Activated naive CD8-positive, alpha-beta T cell treated with anti-CD3 and anti-CD28 coated beads, Interleukin-2, amount 10 ng/mL, durations not matched to agents 7 days and 5 days (primary cell): ENCODE measurements at regions not wholly inside any gene's neighbourhood (a gene's known extent, or its start where the extent isn't known, plus 50 kb on each side); places are given as distances from the start of the nearest gene placed in this dataset.

ENCODE experiments used
- ATAC-seq: fragments of 150-1000 bp; cut with Tn5 transposase; one replicate; pipeline ENCODE4 v1.10.0; 2021; ENCODE audit warnings: low read depth, moderate library complexity
- POLR2A ChIA-PET: fragments of 350-600 bp; sonication (Branson Sonifier 250); formaldehyde crosslinking; loops from one replicate; lab custom pipeline; 2021; ENCODE audit warnings: antibody characterized with exemption; lab: Charles Lee
- DNase-seq: peaks from one replicate; pipeline ENCODE4 v3.0.0; 2021
- H3K27ac Mint-ChIP-seq: one replicate; pipeline ENCODE4 v1.8.0; 2022; ENCODE audit warnings: mild to moderate bottlenecking, mixed read lengths
- H3K27me3 Mint-ChIP-seq: one replicate; pipeline ENCODE4 v1.8.0; 2022; ENCODE audit warnings: mild to moderate bottlenecking, moderate library complexity, mixed read lengths
- H3K36me3 Mint-ChIP-seq: one replicate; pipeline ENCODE4 v1.8.0; 2021; ENCODE audit warnings: mild to moderate bottlenecking, mixed read lengths
- H3K4me1 Mint-ChIP-seq: one replicate; pipeline ENCODE4 v1.8.0; 2021; ENCODE audit warnings: mixed read lengths
- H3K4me3 Mint-ChIP-seq: one replicate; pipeline ENCODE4 v1.8.0; 2022; ENCODE audit warnings: mild to moderate bottlenecking, moderate library complexity, mixed read lengths
- H3K9me3 Mint-ChIP-seq: one replicate; pipeline ENCODE4 v1.8.0; 2021; ENCODE audit warnings: mixed read lengths

DNA sequence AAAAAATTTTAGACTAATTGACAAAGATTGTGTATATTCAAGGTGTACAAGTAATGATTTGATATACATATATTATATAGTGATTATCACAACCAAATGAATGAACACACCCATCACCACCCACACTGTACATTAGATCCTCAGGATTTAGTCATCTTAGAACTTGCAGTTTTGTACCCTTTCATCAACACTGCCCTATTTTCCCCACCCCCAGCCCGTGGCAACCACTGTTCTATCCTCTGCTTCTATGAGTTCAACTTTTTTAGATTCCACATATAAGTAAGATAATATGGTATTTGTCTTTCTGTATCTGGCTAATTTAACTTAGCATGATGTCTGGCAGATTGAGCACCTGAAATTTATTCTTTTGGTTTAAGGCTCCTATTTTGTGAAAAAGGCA lies 173.6 kb downstream of the IER5 start:
- no peaks in the 10 kb centered on the region for H3K4me1 Mint-ChIP-seq
- POLR2A ChIA-PET, result no interaction called here
- no peaks in the 10 kb centered on the region for H3K36me3 Mint-ChIP-seq
- H3K27me3 Mint-ChIP-seq, result peaks cover 12% of the 10 kb centered on the region
- H3K9me3 Mint-ChIP-seq, result peaks cover 2% of the 10 kb centered on the region
- ATAC-seq (no peak), DNase-seq (no peak)
- no peak overlapping the region for H3K27ac Mint-ChIP-seq
- no peak overlapping the region for H3K4me3 Mint-ChIP-seq

DNA sequence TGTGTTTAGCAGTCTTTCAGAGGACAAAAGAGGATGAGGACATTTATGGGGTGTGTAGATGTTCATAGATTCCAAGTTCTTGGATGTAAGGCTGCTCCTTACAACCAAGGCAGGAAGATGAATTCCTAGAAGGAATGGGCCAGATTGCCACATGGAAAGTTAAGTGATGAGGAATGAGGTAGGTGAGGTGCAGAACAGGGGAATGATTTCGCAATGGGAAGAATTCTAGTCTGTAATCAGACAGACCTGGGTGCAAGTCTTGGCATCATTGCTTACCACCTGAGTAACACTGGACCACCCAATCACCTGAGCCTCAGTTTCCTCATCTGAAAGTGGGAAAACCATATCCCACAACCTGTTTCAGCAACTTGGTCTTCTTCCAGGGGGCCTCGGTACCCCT lies 174.9 kb downstream of the IER5 start:
- Mint-ChIP-seq H3K9me3 (peaks cover 6% of the 10 kb centered on the region), H3K4me1 (no peaks in the 10 kb centered on the region), H3K27ac (no peak overlapping the region), H3K4me3 (no peak overlapping the region), H3K27me3 (peaks cover 16% of the 10 kb centered on the region), H3K36me3 (no peaks in the 10 kb centered on the region)
- POLR2A ChIA-PET, result no interaction called here
- DNase-seq (no peak), ATAC-seq (no peak)

DNA sequence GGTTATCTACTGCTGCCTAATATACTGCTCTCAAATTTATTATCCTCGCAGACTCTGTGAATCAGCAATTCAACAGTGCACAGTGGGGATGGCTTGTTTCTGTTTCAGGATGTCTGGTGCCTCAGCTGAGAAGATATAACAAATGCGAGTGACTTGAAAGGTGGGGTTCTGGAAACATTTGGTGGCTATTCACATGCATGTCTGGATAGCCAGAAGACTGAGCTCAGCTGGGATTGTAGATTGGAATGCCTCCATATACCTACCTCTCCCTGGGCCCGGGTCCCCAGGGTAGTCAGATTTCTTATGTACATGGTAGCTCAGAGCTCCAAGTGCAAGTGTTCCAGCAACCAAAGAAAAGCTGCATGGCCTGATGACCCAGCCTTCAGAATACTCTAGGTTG lies 176.3 kb downstream of the IER5 start:
- ATAC-seq (no peak), DNase-seq (no peak)
- H3K36me3 Mint-ChIP-seq, result no peaks in the 10 kb centered on the region
- POLR2A ChIA-PET, result no interaction called here
- H3K27ac Mint-ChIP-seq, result no peak overlapping the region
- peaks cover 6% of the 10 kb centered on the region for H3K9me3 Mint-ChIP-seq
- peaks cover 15% of the 10 kb centered on the region for H3K27me3 Mint-ChIP-seq
- no peak overlapping the region for H3K4me3 Mint-ChIP-seq
- no peaks in the 10 kb centered on the region for H3K4me1 Mint-ChIP-seq

DNA sequence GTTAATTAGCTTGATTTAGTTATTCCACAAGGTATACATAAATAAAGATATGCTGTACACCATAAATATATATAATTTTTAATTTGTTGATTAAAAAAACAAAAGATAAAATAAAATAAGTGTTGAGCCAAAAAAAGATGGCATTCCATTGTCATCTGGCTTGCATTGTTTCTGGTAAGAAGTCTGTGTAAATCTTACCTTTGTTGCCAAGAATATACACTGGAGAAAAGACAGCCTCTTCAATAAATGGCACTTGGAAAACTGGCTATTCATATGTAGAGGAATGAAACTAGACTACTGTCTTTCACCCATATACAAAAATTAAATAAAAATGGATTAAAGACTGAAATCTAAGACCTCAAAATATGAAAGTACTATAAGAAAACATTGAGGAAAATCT lies 196.5 kb downstream of the IER5 start:
- peaks cover 21% of the 10 kb centered on the region for H3K9me3 Mint-ChIP-seq
- H3K4me1 Mint-ChIP-seq, result no peaks in the 10 kb centered on the region
- POLR2A ChIA-PET, result no interaction called here
- ATAC-seq, result no peak
- no peak overlapping the region for H3K4me3 Mint-ChIP-seq
- H3K27ac Mint-ChIP-seq, result no peak overlapping the region
- H3K27me3 Mint-ChIP-seq, result peaks cover 12% of the 10 kb centered on the region
- no peaks in the 10 kb centered on the region for H3K36me3 Mint-ChIP-seq
- DNase-seq, result no peak

DNA sequence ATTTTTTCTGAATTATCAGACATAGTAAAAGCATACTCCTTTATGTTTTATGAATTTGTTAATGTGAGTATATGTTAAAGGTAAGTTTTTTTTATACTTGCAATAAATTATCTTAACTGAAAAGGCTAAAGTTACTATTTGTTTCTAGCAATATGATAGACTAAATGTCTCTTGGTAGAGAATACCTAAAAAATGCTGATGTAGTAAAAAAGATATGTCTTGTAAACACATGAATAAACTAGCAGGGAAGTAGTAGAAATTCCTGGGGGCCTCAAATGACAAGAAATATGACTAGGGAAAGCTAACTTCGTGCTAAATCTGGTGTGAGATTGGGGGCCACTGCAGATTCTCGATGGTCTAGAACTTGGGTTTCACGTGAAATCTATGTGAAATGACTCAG lies 188.1 kb upstream of the CACNA1E start:
- POLR2A ChIA-PET, result no interaction called here
- H3K9me3 Mint-ChIP-seq, result no peaks in the 10 kb centered on the region
- H3K4me1 Mint-ChIP-seq, result no peaks in the 10 kb centered on the region
- no peak for DNase-seq
- H3K4me3 Mint-ChIP-seq, result no peak overlapping the region
- no peak for ATAC-seq
- peaks cover 2% of the 10 kb centered on the region for H3K36me3 Mint-ChIP-seq
- H3K27me3 Mint-ChIP-seq, result peaks cover 14% of the 10 kb centered on the region
- H3K27ac Mint-ChIP-seq, result no peak overlapping the region

DNA sequence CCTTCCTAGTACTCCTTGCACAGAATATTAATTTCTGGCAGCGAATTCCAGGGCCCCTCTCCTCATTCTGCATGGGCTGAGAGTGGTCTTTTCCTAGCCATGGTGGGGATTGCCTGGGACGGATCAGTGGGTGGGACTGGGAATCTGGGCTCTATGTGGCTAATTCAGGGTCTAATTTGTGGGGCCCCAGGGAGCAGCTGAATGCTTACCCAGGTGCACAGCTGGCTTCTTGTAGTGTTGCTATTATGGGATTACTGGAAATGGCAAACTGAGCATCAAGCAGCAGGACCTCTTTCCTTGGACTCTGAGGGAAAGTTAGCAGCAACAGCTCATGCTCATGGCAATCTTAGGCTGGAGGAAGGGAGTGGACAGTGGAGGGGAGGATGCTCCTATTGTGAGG lies 187.1 kb upstream of the CACNA1E start:
- POLR2A ChIA-PET, result no interaction called here
- ATAC-seq, result no peak
- Mint-ChIP-seq H3K9me3 (no peaks in the 10 kb centered on the region), H3K36me3 (peaks cover 2% of the 10 kb centered on the region), H3K4me3 (no peak overlapping the region), H3K27me3 (peaks cover 14% of the 10 kb centered on the region), H3K27ac (peak overlapping the region; percentile 22), H3K4me1 (no peaks in the 10 kb centered on the region)
- DNase-seq, result no peak

DNA sequence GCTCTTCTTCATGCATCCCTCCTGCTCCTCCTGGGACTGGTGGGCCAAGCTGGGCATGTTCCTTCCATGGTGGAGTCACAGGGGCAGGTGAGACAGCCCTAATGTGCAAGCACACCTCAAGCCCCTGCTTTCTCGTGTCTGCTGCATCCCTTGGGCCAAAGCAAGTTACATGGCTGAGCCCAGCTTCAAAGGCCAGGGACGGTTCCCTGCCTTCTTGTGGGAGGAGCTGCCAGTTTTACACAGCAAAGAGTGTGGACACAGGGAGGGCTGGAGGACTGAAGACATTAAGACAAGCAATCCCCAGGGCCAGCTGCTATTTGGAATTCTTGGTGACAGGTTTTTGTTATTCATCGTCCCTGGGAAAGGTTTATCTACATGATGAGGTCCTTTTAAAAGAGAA lies 175.2 kb upstream of the CACNA1E start:
- Mint-ChIP-seq H3K4me1 (no peaks in the 10 kb centered on the region), H3K27me3 (peaks cover 21% of the 10 kb centered on the region), H3K27ac (no peak overlapping the region), H3K36me3 (no peaks in the 10 kb centered on the region), H3K9me3 (no peaks in the 10 kb centered on the region), H3K4me3 (no peak overlapping the region)
- no peak for ATAC-seq
- DNase-seq, result no peak
- POLR2A ChIA-PET, result no interaction called here

DNA sequence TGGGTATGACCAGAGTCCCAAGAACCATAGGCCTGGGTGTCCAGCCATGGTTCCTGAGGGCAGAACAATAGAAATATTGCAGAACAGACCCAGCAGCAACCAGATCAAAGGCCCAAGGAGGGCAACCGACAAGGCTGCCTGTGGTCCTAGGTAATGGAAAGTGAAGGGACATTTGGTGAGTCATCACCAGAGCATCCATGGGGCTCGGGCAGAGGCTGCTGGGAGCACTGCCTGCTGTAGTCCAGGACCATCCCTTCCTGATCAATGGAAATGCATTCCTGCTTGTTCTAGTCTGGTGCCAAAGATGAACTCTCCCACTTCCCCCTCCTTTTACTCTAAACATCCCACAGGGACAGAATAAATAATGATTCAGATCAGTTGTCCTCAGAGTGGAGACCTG lies 172.8 kb upstream of the CACNA1E start:
- Mint-ChIP-seq H3K4me3 (no peak overlapping the region), H3K9me3 (no peaks in the 10 kb centered on the region), H3K27me3 (peaks cover 30% of the 10 kb centered on the region), H3K27ac (no peak overlapping the region), H3K36me3 (peaks cover 2% of the 10 kb centered on the region), H3K4me1 (peaks cover 9% of the 10 kb centered on the region)
- ATAC-seq (no peak), DNase-seq (no peak)
- POLR2A ChIA-PET, result no interaction called here

DNA sequence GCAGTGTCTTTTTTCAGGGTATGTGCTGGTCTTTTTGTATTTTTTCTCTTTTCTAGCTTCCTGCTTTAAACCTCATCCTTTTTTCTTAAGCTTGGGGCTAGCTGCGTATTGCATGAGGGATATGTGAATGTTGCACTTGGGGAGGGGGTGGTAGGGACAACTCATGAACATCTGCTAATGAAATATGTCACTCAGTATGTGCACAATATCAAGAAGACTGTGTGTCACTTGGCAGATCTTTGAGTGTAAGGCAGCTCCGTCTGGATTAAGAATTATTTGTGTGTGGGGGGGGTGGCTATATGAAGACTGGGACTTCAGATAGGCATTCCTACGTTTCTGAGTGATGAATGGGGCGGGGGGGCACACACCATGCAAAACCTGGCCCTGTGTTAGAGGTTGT lies 170.4 kb upstream of the CACNA1E start:
- no peak for DNase-seq
- peaks cover 15% of the 10 kb centered on the region for H3K4me1 Mint-ChIP-seq
- ATAC-seq, result no peak
- H3K9me3 Mint-ChIP-seq, result no peaks in the 10 kb centered on the region
- POLR2A ChIA-PET, result no interaction called here
- peaks cover 2% of the 10 kb centered on the region for H3K36me3 Mint-ChIP-seq
- H3K27me3 Mint-ChIP-seq, result peaks cover 53% of the 10 kb centered on the region
- no peak overlapping the region for H3K4me3 Mint-ChIP-seq
- no peak overlapping the region for H3K27ac Mint-ChIP-seq

DNA sequence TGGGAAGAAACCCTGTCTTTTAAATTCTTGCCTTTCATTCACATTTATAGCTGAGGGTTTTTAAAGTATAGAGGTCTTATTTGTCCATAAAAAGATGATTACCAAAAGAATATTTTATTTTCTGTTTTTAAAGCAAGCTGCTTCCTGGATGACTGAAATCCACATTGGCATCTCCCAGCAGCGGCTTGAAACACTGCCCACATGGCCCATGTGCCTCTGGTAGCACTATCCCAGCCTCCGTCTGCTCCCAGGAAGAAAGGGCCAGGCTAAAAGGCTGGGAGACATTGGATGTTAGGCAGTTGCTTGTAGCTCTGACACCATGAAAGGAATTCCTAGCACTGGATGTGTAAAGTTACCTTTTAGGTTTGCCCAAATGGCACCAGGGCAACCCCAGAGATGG lies 169.9 kb upstream of the CACNA1E start:
- no peak for DNase-seq
- H3K4me3 Mint-ChIP-seq, result no peak overlapping the region
- ATAC-seq, result no peak
- peaks cover 2% of the 10 kb centered on the region for H3K36me3 Mint-ChIP-seq
- peaks cover 17% of the 10 kb centered on the region for H3K4me1 Mint-ChIP-seq
- H3K9me3 Mint-ChIP-seq, result no peaks in the 10 kb centered on the region
- no peak overlapping the region for H3K27ac Mint-ChIP-seq
- POLR2A ChIA-PET, result no interaction called here
- H3K27me3 Mint-ChIP-seq, result peaks cover 56% of the 10 kb centered on the region

DNA sequence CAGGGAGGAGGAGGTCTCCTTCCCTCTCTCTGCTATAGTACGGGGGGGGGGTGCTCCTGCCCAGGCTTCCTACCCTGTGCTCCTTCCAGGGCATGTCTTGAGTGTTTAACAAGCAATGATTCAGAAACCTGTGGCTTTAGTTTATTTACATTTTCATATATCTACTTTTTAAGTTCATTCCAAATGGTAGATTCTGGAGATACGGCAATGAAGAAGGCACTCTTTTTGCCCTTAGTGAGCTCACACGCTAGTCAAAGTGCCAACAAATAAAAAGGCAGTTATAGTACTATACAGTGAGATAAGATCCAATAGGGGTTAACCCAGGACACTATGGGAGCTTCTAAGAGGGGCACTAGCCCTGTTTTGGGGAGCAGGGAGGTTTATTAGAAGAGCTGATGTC lies 169.3 kb upstream of the CACNA1E start:
- H3K27ac Mint-ChIP-seq, result no peak overlapping the region
- POLR2A ChIA-PET, result no interaction called here
- no peak overlapping the region for H3K4me3 Mint-ChIP-seq
- ATAC-seq (no peak), DNase-seq (no peak)
- H3K9me3 Mint-ChIP-seq, result no peaks in the 10 kb centered on the region
- H3K27me3 Mint-ChIP-seq, result peaks cover 62% of the 10 kb centered on the region
- peaks cover 2% of the 10 kb centered on the region for H3K36me3 Mint-ChIP-seq
- peaks cover 22% of the 10 kb centered on the region for H3K4me1 Mint-ChIP-seq

DNA sequence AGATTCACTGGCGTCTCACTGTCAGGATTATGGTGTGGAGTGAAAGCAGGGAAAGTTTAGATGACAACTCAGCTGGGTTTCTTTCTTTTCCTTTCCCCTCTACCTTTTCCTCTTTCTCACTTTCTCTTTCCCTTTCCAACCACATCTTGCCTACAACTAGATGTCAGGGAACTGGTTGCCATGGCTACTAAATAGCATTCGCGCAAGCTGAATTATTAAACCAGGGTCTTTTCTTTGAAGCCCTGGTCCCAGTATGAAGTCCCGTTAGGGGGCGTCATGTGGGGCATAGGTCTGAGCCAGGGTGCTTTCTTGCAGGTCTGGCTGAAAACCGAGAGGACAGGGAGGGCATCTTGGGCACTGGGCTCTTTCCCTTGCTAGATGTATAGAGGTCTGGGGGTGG lies 168.4 kb upstream of the CACNA1E start:
- peaks cover 2% of the 10 kb centered on the region for H3K36me3 Mint-ChIP-seq
- peaks cover 71% of the 10 kb centered on the region for H3K27me3 Mint-ChIP-seq
- ATAC-seq (no peak), DNase-seq (no peak)
- H3K9me3 Mint-ChIP-seq, result no peaks in the 10 kb centered on the region
- POLR2A ChIA-PET, result interaction anchor here (0.8 kb wide), 1 partner anchor 82 kb away, joined by 3 read pairs; no protein-coding TSS in a partner anchor
- H3K4me1 Mint-ChIP-seq, result peaks cover 24% of the 10 kb centered on the region
- peak overlapping the region; percentile 13 for H3K4me3 Mint-ChIP-seq
- H3K27ac Mint-ChIP-seq, result no peak overlapping the region

DNA sequence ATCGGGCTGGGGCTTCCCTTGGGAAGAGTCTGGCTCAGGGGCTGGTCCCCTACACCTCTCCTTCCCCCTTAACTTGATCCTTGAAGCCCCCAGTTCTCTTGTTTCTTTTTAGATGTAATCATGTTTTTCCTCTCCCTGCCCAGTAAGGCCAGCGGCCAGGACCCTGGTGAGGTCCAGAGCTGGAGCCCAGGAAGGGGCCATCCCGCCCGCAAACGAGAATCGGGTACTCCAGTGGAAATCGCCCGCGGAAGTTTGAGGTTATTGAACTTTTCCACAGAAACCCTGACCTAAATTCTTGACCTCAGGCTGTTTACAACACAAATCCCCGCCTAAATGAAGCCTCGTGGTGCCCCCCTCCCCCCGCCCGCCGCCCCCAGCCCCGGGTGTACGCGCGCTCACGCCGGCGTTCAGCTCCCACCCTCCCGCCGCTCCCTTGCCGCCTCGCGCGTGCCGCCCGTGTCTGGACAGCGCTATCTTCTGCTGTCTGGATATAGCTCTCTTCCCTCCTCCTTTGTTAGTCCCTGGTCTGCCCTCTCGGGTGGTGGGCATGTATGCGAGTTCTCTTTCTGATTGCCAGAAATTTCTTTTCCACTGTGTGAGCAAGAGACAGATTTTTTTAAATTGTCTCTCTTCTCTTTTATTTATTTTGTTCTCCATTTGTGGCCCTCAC lies 165.9 kb upstream of the CACNA1E start:
- no peak for ATAC-seq
- Mint-ChIP-seq H3K36me3 (peaks cover 2% of the 10 kb centered on the region), H3K9me3 (no peaks in the 10 kb centered on the region), H3K4me3 (peak overlapping the region; percentile 75), H3K27me3 (peaks cover 69% of the 10 kb centered on the region), H3K4me1 (peaks cover 25% of the 10 kb centered on the region), H3K27ac (no peak overlapping the region)
- DNase-seq, result no peak
- POLR2A ChIA-PET, result no interaction called here

DNA sequence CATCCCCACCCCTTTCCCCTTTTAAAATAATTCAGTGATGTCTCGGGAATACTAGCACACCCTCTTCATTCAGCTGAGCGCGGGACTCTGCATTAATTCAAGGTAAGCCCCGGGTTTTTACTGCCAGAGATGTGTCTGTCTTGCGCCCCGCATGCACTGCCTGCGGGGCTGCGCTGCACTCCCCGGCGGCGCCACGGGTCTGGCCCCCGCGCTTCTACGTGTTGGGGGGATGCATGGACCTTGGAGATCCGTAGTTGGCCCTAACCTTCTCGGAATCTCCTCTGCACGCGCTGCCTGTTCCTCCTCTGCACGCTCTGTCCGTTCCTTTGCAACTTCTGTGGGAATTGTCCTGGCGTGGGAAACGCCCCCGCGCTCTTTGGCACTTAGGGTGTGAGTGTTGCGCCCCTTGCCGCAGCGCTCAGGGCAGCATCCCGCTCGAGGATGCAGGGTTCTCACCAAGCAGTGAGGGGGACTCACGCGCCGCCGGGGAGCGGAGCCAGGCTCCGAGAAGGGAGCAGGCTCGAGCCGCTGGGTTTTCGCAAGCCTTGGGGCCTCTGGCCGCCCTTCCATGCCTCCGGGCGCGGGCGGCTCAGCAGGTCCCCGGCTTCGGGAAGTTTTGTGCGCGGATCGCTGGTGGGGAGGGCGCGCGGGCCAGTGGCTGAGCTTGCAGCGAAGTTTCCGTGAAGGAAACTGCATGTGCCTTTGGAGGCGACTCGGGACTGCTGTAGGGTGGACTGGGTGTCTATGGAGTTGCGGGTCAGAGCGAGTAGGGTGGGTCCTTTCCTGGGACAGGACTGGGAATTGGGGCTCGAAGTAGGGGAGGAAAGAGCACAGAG lies 165.1 kb upstream of the CACNA1E start:
- H3K9me3 Mint-ChIP-seq, result no peaks in the 10 kb centered on the region
- DNase-seq (peak; percentile 46), ATAC-seq (peak; percentile 58)
- peak overlapping the region; percentile 75 for H3K4me3 Mint-ChIP-seq
- POLR2A ChIA-PET, result interaction anchor here (1.6 kb wide), 1 partner anchor 75 kb away, joined by 5 read pairs; no protein-coding TSS in a partner anchor
- peaks cover 62% of the 10 kb centered on the region for H3K27me3 Mint-ChIP-seq
- H3K36me3 Mint-ChIP-seq, result peaks cover 2% of the 10 kb centered on the region
- H3K4me1 Mint-ChIP-seq, result peaks cover 25% of the 10 kb centered on the region
- no peak overlapping the region for H3K27ac Mint-ChIP-seq
